Tibial nerve (tissue), 3 donors: ENCODE measurements at regions not wholly inside any gene's neighbourhood (a gene's known extent, or its start where the extent isn't known, plus 50 kb on each side); places are given as distances from the start of the nearest gene placed in this dataset.

Source experiments
- POLR2A ChIP-seq, 2 donors: fragments of 450-650 bp; IDR thresholded peaks; one replicate each; pipeline ENCODE4 v1.6.1; 2017; ENCODE audit warnings: antibody characterized with exemption in 2 of 2, mild to moderate bottlenecking in 2 of 2, moderate library complexity in 2 of 2
- TF ChIP-seq, protein P1 (sequence below), 5 experiments: fragments of 200-600 bp in 3 of 5; fragments of 450-650 bp in 2 of 5; sonication (generic) in 3 of 5; IDR thresholded peaks; one replicate each; pipeline ENCODE4 v1.5.1; 2016 to 2019; ENCODE audit warnings: antibody characterized with exemption in 5 of 5, mild to moderate bottlenecking in 3 of 5, moderate library complexity in 2 of 5

DNA sequence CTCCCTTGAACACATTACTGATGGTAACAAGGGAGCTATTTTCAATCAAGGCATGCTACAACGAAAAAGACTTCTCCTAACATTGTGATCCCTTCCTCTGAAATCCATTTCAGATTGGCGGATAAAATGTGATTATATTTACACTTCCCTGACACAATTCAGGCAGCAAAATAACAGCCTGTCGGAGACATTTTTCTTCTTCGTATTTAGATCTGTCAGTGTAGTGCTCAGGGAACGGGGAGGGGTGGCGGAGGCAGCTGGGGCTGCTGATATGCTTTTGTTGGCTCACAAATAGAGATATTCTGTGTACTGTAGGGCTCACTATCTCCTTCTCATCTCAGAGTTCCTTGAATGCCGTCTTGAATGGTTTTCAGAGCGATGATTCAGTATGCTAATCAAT is 1261.7 kb upstream of the AUTS2 start:
- TF ChIP-seq, protein P1, sequence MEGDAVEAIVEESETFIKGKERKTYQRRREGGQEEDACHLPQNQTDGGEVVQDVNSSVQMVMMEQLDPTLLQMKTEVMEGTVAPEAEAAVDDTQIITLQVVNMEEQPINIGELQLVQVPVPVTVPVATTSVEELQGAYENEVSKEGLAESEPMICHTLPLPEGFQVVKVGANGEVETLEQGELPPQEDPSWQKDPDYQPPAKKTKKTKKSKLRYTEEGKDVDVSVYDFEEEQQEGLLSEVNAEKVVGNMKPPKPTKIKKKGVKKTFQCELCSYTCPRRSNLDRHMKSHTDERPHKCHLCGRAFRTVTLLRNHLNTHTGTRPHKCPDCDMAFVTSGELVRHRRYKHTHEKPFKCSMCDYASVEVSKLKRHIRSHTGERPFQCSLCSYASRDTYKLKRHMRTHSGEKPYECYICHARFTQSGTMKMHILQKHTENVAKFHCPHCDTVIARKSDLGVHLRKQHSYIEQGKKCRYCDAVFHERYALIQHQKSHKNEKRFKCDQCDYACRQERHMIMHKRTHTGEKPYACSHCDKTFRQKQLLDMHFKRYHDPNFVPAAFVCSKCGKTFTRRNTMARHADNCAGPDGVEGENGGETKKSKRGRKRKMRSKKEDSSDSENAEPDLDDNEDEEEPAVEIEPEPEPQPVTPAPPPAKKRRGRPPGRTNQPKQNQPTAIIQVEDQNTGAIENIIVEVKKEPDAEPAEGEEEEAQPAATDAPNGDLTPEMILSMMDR (IDR thresholded peaks at IDR 0.05) = no peak
- TF ChIP-seq POLR2A (IDR thresholded peaks at IDR 0.05) = no peak
